Lung microvascular endothelial cell (primary cell): ENCODE measurements at regions not wholly inside any gene's neighbourhood (a gene's known extent, or its start where the extent isn't known, plus 50 kb on each side); places are given as distances from the start of the nearest gene placed in this dataset.
"Not testable (repeated sequence)": the region's sequence is repeated elsewhere in the genome, so short reads cannot be mapped to it uniquely, and the experiment has no call there.

Experiments used
- DNase-seq, 2 donors: peaks; one replicate each; pipeline versions ENCODE4 v3.0.0 to v3.0.0-alpha.2; 2010; ENCODE audit warnings: low read depth in 2 of 2

GRCh38 chr9:7626571-7627029 lies 173.0 kb downstream of the DMAC1 start:
- not testable (repeated sequence) for DNase-seq

- DNase-seq = no peak
These were observed 177.1 kb downstream of the DMAC1 start for GRCh38 chr9:7622481-7622880.

- DNase-seq = no peak
These were observed 184.2 kb downstream of the DMAC1 start for GRCh38 chr9:7615344-7615743.

- peak in 1 of 2 donors; percentile 11 for DNase-seq
These were observed 185.6 kb downstream of the DMAC1 start for GRCh38 chr9:7613931-7614330.

- no peak for DNase-seq
These were observed 191.3 kb downstream of the DMAC1 start for GRCh38 chr9:7608261-7608660.

GRCh38 chr9:7607421-7607820 lies 192.2 kb downstream of the DMAC1 start:
- peak in 1 of 2 donors; percentile 17 for DNase-seq

GRCh38 chr9:7606591-7606990 lies 193.0 kb downstream of the DMAC1 start:
- no peak for DNase-seq

- DNase-seq = no peak
These were observed 197.8 kb downstream of the DMAC1 start for GRCh38 chr9:7601739-7602138.

- DNase-seq = no peak
These were observed 201.9 kb downstream of the DMAC1 start for GRCh38 chr9:7597716-7598115.

GRCh38 chr9:7592321-7593316 lies 207.0 kb downstream of the DMAC1 start:
- peak; percentile 3 for DNase-seq

GRCh38 chr9:7591501-7591900 lies 208.1 kb downstream of the DMAC1 start:
- DNase-seq = no peak

GRCh38 chr9:7580568-7580967 lies 219.0 kb downstream of the DMAC1 start:
- no peak for DNase-seq

GRCh38 chr9:7579351-7579750 lies 220.2 kb downstream of the DMAC1 start:
- no peak for DNase-seq

GRCh38 chr9:7578951-7579350 lies 220.6 kb downstream of the DMAC1 start:
- no peak for DNase-seq

GRCh38 chr9:7570107-7570720 lies 229.4 kb downstream of the DMAC1 start:
- peak; percentile 51 to 73 for DNase-seq

GRCh38 chr9:7567687-7568086 lies 231.9 kb downstream of the DMAC1 start:
- no peak for DNase-seq

GRCh38 chr9:7561527-7562080 lies 238.0 kb downstream of the DMAC1 start:
- no peak for DNase-seq

- no peak for DNase-seq
These were observed 238.8 kb downstream of the DMAC1 start for GRCh38 chr9:7560669-7561305.

GRCh38 chr9:7554699-7555098 lies 244.9 kb downstream of the DMAC1 start:
- DNase-seq = no peak

GRCh38 chr9:7552706-7553105 lies 246.9 kb downstream of the DMAC1 start:
- not testable (repeated sequence) for DNase-seq

GRCh38 chr9:7549249-7549648 lies 250.3 kb downstream of the DMAC1 start:
- DNase-seq = no peak

- no peak for DNase-seq
These were observed 253.3 kb downstream of the DMAC1 start for GRCh38 chr9:7546261-7546660.
